Lung microvascular endothelial cell (primary cell): ENCODE measurements at regions not wholly inside any gene's neighbourhood (a gene's known extent, or its start where the extent isn't known, plus 50 kb on each side); places are given as distances from the start of the nearest gene placed in this dataset.

Experiments
- DNase-seq, 2 donors: peaks; one replicate each; pipeline versions ENCODE4 v3.0.0 to v3.0.0-alpha.2; 2010; ENCODE audit warnings: low read depth in 2 of 2

DNA sequence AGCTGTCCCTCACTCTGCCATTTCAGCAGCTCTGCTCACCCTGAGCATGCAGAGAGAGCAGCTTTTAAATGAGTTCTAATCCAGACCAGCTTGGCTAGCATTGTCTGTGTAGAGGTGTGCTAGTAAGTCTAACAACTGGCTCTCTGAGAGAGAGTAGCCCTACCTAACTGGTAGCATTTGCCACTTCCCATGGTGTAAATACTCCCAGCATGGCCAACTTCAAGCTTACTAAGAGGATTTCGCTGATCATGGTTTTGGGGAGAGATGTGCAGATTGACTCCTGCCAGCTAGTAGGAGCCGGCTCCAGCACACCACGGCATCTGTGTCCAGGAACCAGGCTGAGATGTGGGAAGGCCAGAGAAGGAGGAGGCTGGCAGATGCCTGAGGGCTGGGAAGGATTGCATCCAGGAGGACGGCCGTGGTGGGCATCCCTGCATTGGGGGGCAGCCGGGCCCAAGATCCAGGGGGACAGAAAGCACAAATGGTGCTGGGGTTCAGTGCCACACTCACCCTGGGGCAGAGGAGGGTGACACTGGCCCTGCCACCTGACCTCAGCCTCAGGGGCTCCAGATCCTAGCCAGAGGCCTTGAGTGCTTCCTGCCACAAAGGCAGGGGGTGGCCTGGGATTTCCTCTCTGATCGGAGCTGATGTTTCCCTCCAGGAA, 394.9 kb upstream of the TNRC6C start:
- no peak for DNase-seq

DNA sequence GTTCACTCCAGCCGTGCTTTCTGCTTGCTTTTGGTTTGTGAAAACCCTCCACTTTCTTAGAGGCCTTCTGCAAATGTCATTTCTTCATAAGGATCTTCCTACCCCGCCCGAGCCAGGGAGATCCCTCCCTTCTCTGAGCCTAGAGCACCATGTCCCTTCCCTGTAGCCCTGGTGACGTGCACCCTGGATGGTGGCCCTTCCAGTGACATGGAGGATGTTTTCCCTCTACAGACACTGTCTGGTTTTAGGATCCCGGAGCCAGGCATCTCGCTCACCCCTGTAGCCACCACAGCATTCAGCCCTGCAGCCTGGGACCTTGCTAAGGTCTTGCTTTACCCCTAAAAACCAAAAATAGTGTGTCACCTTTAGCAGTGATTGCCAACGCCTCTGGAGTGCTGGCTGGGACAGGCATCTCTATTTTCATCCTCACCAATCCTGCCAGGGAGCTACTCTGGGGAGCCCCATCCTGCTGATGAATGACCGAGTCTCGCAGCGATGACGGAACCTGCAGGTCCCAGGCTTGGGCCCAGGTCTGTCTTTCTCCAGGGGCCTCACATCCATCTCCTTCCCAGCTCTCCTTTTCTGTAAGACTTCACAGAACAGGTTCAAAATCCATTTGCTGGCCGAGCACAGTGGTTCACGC, 394.1 kb upstream of the TNRC6C start:
- DNase-seq: no peak

DNA sequence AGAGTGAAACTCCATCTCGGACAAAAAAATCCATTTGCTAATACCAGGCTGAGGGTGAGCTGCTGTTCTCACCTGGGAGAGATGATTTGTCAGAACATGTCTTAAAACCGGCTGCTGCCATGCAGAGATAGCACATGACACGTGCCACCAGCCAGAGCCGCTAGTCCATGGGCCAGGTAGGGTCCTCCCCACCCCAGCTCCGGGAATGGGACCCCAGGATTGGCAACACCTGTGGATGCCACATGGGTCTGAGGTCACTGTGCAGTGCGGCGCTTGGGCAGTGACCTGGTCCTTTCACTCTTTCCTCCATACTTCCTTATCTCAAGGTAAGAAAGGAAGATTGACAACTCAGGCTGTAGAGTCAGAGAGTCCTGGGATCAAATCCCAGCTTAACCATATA, 393.3 kb upstream of the TNRC6C start:
- DNase-seq: no peak

DNA sequence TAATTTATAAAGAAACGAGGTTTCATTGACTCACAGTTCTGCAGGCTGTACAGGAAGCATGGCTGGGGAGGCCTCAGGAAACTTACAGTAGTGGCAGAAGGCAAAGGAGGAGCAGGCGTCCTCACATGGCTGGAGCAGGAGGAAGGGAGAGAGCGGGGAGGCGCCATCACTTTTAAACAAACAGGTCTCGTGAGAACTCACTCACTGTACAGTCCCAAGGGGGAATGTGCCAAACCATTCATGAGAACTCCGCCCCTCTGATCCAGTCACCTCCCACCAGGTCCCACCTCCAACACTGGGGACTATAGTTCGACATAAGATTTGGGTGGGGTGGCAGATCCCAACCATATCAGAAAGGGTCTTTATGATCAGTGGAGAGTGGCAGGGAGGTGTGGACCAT, 392.4 kb upstream of the TNRC6C start:
- no peak for DNase-seq

DNA sequence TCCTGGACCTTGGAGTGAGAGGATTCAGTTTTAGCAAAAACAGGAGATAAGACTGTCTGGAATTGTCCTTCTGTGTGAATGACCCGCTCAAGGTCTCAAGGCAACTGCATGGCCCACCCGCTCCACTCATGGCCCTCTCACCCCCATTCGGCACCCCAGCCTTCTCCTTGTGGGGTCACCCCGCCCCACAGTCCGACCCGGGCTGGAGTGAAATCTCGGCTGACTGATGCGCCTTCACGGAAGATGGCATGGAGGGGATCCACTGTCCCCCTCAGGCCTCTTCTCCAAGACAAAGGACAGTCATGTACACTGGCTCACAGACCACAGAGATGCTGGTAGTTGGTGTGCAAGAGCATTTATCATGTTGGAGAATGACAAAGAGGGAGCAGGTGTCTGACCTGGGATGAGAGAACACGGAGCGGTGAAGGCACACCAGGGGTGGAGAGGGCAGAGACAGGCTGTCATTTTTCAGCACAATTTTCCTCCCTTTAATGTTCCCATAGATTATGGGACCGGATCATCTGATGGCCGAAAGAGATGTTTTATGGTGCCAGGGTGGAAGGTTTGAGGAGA, 391.9 kb upstream of the TNRC6C start:
- DNase-seq: no peak

DNA sequence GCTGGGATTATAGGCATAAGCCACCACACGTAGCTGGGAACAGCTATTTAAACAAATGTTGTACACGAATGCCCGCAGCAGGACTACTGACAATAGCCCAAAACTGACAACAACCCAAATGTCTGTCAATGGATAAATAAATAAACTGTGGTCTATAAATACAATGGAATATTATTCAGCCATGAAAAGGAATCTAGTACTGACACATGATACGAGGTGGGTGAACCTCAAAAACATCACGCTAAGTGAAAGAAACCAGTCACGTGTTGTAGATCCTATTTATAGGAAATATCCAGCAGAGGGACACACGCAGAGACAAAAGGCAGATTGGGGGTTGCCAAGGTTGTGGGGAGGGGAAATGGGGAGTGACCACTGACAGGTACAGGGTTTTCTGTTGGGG, 390.0 kb upstream of the TNRC6C start:
- no peak for DNase-seq

DNA sequence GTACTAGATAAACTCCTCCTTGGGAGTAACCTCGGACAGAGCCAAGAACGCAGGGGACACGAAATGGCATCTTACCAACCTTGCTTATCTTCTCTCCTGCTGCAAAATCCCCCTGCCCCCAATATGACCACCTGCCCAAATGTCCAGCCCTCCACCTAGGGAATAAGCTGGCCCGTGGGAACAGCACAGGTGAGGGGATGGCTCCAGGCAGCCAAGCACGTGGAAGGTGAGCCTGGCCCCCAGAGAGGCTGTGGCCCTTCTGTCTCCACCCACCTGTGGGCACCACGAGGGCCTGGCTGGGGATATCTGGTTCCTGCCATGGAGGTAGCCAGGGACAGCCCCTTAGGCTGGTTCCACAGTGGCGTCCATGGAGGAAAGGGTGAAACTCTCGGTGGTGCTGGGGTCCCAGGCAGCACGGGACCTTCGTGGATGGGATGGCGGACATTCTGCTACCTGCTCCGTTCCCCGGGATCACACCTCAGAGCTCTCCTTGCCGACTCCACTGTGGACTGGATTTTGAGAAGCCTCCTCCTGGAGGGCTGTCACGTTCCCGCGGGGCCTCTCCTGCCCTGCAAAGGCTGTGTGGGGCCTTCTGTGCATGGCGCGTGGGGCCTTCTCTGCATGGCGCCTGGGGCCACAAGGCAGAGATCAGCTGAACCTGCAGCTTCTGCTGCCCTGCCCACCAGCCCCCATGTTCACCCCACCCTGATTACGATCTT, 388.5 kb upstream of the TNRC6C start:
- DNase-seq: no peak

DNA sequence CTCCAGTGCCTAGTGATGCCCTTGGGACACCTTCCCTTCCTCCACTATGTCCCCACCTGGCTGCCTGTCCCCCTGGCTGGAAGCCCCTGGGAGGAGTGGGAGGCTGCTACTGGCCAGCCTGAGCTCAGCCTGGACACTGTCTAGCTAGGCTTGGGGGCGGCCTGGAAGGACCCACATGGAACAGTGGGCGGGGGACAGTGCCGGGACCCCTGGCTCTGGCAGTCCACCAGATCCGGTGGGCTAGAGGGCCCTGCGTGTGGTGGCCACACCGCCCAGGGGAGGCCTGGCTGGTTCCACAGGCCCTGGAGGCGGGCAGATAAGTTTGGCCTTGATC, 388.0 kb upstream of the TNRC6C start:
- no peak for DNase-seq

DNA sequence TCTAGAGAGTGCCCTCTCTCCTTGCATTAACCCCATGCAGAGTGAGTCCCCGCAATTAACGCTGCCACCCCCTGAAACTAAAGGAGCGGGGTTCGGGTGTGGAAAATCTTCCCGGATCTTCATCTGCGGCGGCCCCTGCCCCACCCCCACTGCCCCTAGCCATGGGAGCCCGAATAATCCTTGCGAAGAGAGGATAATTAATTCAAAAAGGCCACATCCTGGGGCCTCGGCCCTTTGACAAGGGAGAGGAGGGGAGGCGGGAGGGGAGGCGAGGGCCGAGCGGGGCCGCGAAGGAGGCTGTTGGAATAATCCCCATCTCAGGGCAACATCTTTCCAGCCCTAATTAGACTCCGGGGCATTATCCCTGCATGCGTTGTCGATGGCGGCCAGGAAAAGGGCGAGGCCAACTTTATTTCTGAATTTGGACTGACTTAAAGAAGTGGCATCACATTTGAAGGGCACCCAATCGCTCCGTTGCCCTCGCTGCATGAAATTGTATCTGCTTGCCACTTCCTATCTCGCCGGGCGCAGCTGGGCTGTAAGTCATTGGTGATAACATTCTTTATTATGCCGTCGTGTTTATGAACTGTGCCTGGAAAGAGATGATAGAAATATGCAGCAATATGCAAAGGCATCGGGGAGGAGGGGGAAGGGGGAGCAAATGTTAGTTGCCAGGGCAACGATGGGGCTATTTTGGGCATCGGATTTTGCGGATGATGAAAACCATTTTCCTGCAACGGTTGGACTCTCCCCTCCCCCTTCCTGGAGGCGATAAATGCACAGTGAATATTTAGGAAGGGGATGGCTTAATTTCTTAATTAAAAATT, 387.1 kb upstream of the TNRC6C start:
- peak in 1 of 2 donors; percentile 42 for DNase-seq

DNA sequence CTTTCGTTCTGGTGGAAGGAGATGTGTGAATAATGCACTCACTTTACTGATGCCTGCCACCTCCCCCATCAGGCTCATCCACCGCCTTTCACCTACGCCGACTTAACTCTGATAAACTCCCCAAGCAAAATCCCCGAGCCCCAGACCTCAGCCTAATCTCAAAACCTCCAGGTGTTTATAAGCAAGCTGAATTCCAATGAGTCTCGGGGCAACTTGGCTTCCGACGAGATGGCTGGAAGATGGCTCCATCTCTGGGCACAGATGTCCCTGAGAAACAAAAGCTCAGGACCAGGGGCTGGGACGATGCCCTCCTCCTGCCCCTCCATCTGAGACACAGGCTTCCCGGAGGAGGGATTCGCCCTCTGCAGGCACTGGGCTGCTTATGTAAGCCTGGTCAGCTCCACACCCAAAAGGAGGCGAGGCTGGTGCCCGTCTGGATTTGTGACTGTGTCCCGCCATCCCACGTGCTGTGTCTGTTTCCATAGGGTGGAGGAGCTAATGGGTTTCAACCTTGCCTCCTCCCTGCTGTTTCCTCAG, 386.4 kb upstream of the TNRC6C start:
- no peak for DNase-seq

DNA sequence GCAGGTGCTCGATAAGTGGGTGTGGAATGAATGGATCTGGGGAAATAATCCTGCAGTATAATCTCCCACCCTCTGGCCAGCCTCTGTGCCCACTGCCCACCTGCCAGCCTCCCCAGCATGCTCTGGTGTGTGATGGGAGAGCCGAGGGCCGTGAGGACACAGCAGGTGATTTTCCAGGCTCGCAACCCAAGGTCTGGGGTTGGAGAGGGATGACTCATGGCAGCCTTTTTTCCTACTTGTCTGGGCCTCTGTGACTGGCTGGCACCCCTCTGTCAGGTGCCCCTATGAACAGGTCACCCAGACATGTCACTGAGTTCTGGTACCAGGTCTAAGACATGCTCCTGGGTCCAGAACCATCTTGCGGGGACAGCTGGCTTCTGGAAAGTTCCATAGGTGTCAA, 385.7 kb upstream of the TNRC6C start:
- DNase-seq: no peak

DNA sequence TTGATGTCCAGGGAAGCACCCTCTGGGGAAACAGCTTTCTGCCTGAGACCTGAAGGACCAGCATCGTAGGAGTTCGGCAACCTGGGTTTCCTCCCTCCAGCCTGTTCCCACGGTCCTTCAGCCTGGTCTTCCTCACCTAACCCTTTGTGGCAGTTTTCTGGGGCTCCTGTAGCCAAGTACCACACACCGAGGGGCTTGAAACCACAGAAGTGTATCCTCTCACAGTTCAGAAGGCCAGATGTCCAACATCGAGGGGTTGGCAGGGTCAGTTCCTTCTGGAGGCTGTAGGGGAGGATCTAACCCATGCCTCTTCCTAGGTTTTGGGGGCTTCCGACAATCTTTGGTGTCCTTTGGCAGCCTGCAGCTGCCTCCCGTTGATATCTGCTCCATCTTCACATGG, 381.0 kb upstream of the TNRC6C start:
- DNase-seq: no peak

DNA sequence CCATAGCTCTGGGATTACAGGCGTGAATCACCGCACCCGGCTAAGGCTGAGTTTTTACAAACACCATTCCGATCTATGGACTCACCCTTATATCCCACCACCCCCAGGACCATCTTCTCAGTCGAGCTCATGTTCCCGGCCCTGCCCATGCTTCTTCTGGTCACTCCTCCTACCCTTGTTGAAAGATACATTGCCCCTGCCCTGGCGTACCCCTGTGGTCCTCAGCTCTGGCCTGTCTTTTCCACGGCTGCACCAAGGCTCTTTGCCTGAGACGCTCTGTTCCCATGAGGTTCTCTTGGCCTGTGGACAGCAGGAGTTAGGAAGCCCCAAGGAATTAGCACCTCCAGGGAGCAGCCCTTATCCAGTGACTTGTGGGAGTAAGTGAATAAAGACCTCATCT, 379.4 kb upstream of the TNRC6C start:
- no peak for DNase-seq

DNA sequence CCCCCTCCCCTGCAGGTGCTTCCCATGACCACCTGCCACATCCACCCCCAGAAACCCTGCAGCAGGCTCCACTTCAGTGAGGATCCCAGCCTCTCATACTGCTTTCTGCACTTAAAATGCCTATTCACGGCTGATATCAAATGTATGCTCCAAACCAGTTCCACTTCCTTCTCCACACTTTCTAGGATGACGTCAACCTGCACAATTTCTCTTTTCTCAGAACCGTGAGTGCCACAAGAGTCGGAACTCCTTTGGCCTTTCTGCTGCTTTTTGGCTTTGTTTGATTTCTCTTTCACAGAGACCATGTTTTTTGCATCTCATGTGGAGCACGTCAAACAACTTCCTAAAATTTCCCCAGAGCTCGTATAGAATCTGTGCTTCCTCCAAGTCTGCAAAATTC, 378.8 kb upstream of the TNRC6C start:
- DNase-seq: no peak

DNA sequence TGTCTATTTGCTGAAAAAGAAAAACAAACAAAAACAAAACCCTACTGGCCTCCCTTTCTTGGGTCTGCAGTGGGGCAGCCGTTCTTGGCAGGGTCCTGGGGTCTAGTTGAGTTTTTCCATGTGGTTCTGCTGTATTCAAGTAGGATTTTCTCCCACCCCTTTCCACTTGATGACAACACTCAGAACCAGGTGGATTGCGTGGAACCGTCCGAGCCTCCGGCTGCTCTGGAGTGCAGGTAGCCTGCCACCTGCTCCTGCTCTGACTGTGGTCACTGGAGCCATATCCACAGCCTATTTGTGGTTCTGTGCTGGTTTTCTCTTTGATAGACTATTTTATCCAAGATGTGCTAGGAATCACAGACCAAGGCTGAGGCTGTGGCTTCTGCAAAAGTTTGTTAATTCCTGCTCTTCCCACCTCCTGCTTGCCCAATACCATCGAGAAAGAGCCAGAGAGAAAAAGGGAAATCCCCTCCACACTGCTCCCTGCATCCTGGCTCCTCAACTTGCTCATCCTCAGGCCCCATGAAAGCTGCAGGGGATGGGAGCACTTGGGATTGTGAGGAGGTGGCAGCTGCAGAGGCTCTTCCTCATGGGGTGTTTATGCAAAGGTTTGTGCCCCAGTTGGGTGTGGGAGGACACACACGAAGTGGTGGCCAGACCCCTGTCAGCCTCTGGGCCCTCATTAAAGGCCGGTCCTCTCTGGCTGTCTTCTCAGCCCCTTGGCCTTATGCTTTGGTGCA, 377.8 kb upstream of the TNRC6C start:
- DNase-seq: no peak

DNA sequence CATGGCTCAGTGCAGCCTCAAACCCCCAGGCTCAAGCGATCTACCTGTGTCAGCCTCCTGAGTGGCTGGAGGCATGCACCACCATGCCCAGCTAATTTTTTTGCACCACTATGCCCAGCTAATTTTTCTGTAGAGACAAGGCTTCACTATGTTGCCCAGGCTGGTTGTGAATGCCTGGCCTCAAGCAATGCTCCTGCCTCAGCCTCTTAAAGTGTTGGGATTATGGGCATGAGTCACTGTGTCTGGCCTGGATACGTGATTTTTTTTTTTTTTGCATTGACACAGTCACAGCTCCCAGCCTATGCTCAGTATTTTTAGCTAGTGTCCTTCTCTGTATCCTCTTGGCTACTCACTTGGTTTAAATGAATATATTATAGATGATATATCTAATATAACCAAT, 377.0 kb upstream of the TNRC6C start:
- peak in 1 of 2 donors; percentile 7 for DNase-seq

DNA sequence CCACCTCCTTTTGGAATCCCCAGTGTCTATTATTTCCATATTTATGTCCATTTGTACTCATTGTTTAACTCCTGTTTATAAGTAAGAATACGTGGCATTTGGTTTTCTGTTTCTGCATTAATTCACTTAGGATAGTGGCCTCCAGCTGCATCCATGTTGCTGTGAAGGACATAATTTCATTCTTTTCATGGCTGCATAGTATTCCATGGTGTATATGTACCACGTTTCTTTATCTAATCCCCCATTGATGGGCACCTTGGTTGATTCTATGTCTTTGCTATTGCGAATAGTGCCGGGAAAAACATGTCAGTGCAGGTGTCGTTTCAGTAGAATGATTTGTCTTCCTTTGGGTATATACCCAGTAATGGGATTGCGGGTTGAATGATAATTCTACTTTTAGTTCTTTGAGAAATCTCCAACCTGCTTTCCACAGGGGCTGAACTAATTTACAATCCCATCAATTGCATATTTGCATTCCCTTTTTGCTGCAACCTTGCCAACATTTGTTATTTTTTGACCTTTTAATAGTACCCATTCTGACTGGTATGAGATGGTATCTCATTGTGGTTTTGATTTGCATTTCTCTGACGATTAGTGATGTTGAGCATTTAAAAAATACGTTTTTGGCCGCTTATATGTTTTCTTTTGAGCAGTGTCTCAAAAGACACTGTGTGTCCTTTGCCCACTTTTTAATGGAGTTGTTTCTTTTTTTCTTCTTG, 373.2 kb upstream of the TNRC6C start:
- DNase-seq: no peak

DNA sequence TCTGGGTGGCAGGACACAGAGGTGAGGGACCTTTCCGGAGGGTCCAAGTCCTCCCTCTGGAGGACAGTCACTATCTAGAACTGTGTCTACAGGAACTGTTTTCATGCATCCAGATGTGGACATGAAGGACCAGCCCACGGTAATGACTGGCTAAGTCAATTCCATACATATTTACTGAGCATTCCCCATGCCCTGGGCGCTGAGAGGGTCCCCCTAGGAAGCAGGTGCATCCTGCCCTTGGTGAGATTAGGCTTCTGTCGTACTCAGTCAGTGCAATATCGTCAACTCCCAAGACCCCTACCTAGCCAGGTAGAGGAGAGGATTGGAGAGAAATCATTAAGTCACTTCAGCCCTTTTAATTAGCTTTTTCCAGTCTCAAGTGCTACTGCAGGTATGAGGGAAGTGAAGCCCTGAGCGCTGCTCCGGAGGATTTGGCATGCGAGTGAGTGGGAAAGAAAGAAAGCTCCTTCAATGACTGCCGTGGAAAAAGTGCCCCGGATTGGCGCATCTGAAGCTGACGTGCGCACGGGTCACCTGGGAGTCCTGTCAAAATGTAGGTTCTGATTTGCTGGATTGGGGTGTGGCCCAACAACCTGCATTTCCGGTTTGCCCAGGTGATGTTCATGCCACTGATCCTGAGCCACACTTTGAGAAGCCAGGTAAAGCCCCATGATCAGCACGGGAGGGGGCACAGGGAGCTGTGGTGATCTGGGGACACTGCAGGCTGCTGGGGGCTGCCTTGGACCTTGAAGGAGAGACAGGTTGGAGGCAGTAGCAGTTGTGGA, 367.4 kb upstream of the TNRC6C start:
- no peak for DNase-seq

DNA sequence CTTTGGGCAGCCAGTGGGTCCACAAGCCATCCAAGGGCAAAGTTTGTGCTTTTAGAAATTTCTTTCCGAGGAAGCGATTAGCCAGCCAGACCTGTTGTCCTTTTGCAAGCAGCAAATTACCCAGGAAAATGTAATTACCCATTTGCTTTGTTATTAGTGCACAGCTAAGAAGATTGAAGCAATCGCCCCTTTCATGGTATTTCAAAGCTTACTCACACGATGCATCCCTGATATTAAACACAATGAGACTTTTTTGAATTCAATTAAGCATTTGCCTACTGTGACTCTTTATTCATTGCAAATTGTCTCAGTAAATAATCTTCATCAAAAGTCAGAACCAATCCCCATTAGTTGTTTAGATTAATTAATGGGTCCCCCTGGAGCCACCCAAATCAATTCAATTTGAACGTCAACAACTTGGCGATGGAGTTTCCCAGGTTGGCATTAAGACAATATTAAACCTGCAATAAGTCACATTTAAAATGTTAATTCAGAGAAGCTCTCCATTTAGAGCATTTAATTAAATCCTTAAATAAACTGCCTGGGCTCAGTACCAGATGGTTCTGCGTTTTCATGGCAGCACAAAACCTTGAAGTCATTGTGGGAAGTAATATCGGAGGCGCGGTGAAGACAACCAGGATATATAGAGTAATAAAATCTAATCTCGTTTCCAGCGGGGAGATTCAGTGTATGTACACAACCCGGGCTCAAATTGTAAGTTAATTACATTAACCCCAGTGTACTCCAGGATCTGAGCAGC, 366.2 kb upstream of the TNRC6C start:
- no peak for DNase-seq
